Body of pancreas (tissue), 4 donors: ENCODE measurements at regions not wholly inside any gene's neighbourhood (a gene's known extent, or its start where the extent isn't known, plus 50 kb on each side); places are given as distances from the start of the nearest gene placed in this dataset.

Source experiments
- POLR2A ChIP-seq, 3 donors: fragments of 450-650 bp; IDR thresholded peaks; one replicate each; pipeline ENCODE4 v1.6.1; 2016; ENCODE audit warnings: antibody characterized with exemption in 3 of 3, mild to moderate bottlenecking in 2 of 3
- TF ChIP-seq, protein P1 (sequence below), 7 experiments: fragments of 450-650 bp in 4 of 7; fragments of 200-600 bp in 3 of 7; sonication (generic) in 3 of 7; IDR thresholded peaks; one replicate each; pipeline ENCODE4 v1.5.1; 2016 to 2019; ENCODE audit warnings: antibody characterized with exemption in 7 of 7

DNA sequence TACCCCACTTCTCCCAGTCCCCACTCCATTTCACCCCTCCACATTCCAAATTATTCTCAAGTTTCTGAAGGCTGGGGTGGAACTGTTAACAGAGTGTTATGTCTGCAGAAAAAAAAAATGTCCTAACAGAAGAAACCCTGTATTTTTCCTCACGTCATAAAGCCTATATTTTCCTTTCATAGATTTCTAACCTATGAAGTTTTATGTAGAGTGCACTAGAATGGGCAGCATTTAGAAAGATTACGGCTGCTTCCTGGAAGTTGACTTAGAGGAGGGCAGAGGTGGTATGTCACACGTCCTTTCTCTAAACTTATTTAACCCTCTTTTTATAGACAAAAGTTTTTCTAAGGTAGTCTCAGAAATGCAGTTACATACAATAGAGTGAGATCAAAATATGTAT, 139.8 kb upstream of the TOM1L1 start:
- no peak for TF ChIP-seq POLR2A (IDR thresholded peaks at IDR 0.05)
- TF ChIP-seq, protein P1, sequence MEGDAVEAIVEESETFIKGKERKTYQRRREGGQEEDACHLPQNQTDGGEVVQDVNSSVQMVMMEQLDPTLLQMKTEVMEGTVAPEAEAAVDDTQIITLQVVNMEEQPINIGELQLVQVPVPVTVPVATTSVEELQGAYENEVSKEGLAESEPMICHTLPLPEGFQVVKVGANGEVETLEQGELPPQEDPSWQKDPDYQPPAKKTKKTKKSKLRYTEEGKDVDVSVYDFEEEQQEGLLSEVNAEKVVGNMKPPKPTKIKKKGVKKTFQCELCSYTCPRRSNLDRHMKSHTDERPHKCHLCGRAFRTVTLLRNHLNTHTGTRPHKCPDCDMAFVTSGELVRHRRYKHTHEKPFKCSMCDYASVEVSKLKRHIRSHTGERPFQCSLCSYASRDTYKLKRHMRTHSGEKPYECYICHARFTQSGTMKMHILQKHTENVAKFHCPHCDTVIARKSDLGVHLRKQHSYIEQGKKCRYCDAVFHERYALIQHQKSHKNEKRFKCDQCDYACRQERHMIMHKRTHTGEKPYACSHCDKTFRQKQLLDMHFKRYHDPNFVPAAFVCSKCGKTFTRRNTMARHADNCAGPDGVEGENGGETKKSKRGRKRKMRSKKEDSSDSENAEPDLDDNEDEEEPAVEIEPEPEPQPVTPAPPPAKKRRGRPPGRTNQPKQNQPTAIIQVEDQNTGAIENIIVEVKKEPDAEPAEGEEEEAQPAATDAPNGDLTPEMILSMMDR (IDR thresholded peaks at IDR 0.05) = no peak
